PC-9 (cell line): ENCODE measurements at regions not wholly inside any gene's neighbourhood (a gene's known extent, or its start where the extent isn't known, plus 50 kb on each side); places are given as distances from the start of the nearest gene placed in this dataset.

ENCODE experiments used
- BruUV-seq: library from RNA; stranded (reverse); fragments of 400-500 nt; replicated peaks from 2 replicates; lab custom pipeline; 2021; lab: Mats Ljungman, UMichigan
- CTCF ChIA-PET: fragments of 300-600 bp; sonication (Branson Sonifier 250); formaldehyde crosslinking; loops from one replicate; lab custom pipeline; 2022; ENCODE audit warnings: antibody characterized with exemption; lab: Charles Lee
- POLR2A ChIA-PET: fragments of 300-600 bp; sonication (Branson Sonifier 250); formaldehyde crosslinking; loops from one replicate; lab custom pipeline; 2022; ENCODE audit warnings: antibody characterized with exemption; ENCODE audit not compliant: unreplicated experiment; lab: Charles Lee
- DNase-seq, 2 experiments: peaks; one replicate each; pipeline versions ENCODE4 v3.0.0 to v3.0.0-alpha.2; 2015 to 2022; ENCODE audit warnings: mixed read lengths in 1 of 2
- H2AFZ ChIP-seq: fragments of 200-600 bp; sonication (generic); 2 replicates; pipeline ENCODE4 v1.8.1; 2017; ENCODE audit warnings: antibody characterized with exemption
- H3F3A ChIP-seq: fragments of 200-600 bp; sonication (generic); 2 replicates; pipeline ENCODE4 v1.8.1; 2017; ENCODE audit warnings: antibody characterized with exemption, mild to moderate bottlenecking, low read depth; ENCODE audit not compliant: insufficient read depth
- H3K27ac ChIP-seq: fragments of 200-600 bp; sonication (generic); 2 replicates; pipeline ENCODE4 v1.6.1; 2016; ENCODE audit warnings: mixed run types
- H3K27me3 ChIP-seq: fragments of 200-600 bp; sonication (generic); 2 replicates; pipeline ENCODE4 v1.6.1; 2016; ENCODE audit warnings: low read depth, mixed run types; ENCODE audit not compliant: insufficient read depth
- H3K36me3 ChIP-seq: fragments of 200-600 bp; sonication (generic); 2 replicates; pipeline ENCODE4 v1.6.1; 2016; ENCODE audit warnings: low read depth, mixed run types
- H3K4me1 ChIP-seq: fragments of 200-600 bp; sonication (generic); replicated peaks from 2 replicates; pipeline ENCODE4 v1.6.1; 2016; ENCODE audit warnings: mixed run types; ENCODE audit not compliant: insufficient read depth
- H3K4me2 ChIP-seq: fragments of 200-600 bp; sonication (generic); 2 replicates; pipeline ENCODE4 v1.6.1; 2017; ENCODE audit warnings: mixed run types
- H3K4me3 ChIP-seq: fragments of 200-600 bp; sonication (generic); 2 replicates; pipeline ENCODE4 v1.6.1; 2016; ENCODE audit warnings: mixed run types
- H3K79me2 ChIP-seq: fragments of 200-600 bp; sonication (generic); 2 replicates; pipeline ENCODE4 v1.6.1; 2017; ENCODE audit warnings: low read depth, mixed run types
- H3K9me2 ChIP-seq: fragments of 200-600 bp; sonication (generic); 2 replicates; pipeline ENCODE4 v1.8.1; 2017; ENCODE audit warnings: mild to moderate bottlenecking; ENCODE audit not compliant: insufficient read depth
- H3K9me3 ChIP-seq: fragments of 200-600 bp; sonication (generic); 2 replicates; pipeline ENCODE4 v1.8.1; 2016; ENCODE audit warnings: low read depth; ENCODE audit not compliant: insufficient read depth
- H4K20me1 ChIP-seq: fragments of 200-600 bp; sonication (generic); 2 replicates; pipeline ENCODE4 v1.8.1; 2017; ENCODE audit not compliant: insufficient read depth
- CTCF ChIP-seq: fragments of 200-600 bp; sonication (generic); conservative IDR thresholded peaks from 2 replicates; pipeline ENCODE4 v1.6.1; 2017; ENCODE audit warnings: mixed run types, antibody characterized with exemption, mild to moderate bottlenecking, moderate library complexity
- EZH2 ChIP-seq: fragments of 200-600 bp; sonication (generic); IDR thresholded peaks from 2 replicates; pipeline ENCODE4 v1.8.0; 2017; ENCODE audit warnings: antibody characterized with exemption, low read depth
- intact Hi-C: fragments of 100-400 bp; cut with micrococcal nuclease; formaldehyde crosslinking; loops from one replicate; pipeline ENCODE4 v1.10.0; 2022; ENCODE audit not compliant: unreplicated experiment

GRCh38 chr3:99402755-99403154 is 235.6 kb upstream of the COL8A1 start:
- Histone ChIP-seq H3K27me3 (no peaks in the 10 kb centered on the region), H2AFZ (no peak overlapping the region), H3K79me2 (no peaks in the 10 kb centered on the region), H3K4me3 (no peak overlapping the region), H3K9me3 (peaks cover 15% of the 10 kb centered on the region), H3K9me2 (no peaks in the 10 kb centered on the region), H3K4me1 (no peaks in the 10 kb centered on the region), H3K27ac (no peak overlapping the region), H4K20me1 (no peaks in the 10 kb centered on the region), H3K36me3 (no peaks in the 10 kb centered on the region), H3K4me2 (no peak overlapping the region), H3F3A (no peaks in the 10 kb centered on the region)
- intact Hi-C loops: no loop called here
- no peak for DNase-seq
- POLR2A ChIA-PET: no interaction called here
- no TSS peak for BruUV-seq
- no peak for TF ChIP-seq EZH2
- TF ChIP-seq CTCF: no peak
- CTCF ChIA-PET: no interaction called here

- no peak for TF ChIP-seq CTCF
- no peak for TF ChIP-seq EZH2
- intact Hi-C loops: no loop called here
- H3F3A ChIP-seq: peaks cover 5% of the 10 kb centered on the region
- peaks cover 4% of the 10 kb centered on the region for H3K4me1 ChIP-seq
- no peak for DNase-seq
- ChIA-PET CTCF (no interaction called here), POLR2A (no interaction called here)
- no peaks in the 10 kb centered on the region for H3K36me3 ChIP-seq
- H3K27ac ChIP-seq: no peak overlapping the region
- no peaks in the 10 kb centered on the region for H3K9me2 ChIP-seq
- no peak overlapping the region for H3K4me2 ChIP-seq
- no peaks in the 10 kb centered on the region for H3K79me2 ChIP-seq
- BruUV-seq: no TSS peak
- no peaks in the 10 kb centered on the region for H4K20me1 ChIP-seq
- no peak overlapping the region for H2AFZ ChIP-seq
- no peaks in the 10 kb centered on the region for H3K27me3 ChIP-seq
- no peak overlapping the region for H3K4me3 ChIP-seq
- peaks cover 17% of the 10 kb centered on the region for H3K9me3 ChIP-seq
These were observed 238.0 kb upstream of the COL8A1 start for GRCh38 chr3:99400352-99400751.

- Histone ChIP-seq H3K36me3 (no peaks in the 10 kb centered on the region), H3K4me3 (no peak overlapping the region), H3K9me3 (peaks cover 17% of the 10 kb centered on the region), H3K9me2 (no peaks in the 10 kb centered on the region), H3K4me1 (peaks cover 10% of the 10 kb centered on the region), H3K27ac (no peak overlapping the region), H3K4me2 (no peak overlapping the region), H3F3A (peaks cover 11% of the 10 kb centered on the region), H3K79me2 (no peaks in the 10 kb centered on the region), H3K27me3 (no peaks in the 10 kb centered on the region), H4K20me1 (no peaks in the 10 kb centered on the region), H2AFZ (no peak overlapping the region)
- POLR2A ChIA-PET: no interaction called here
- no TSS peak for BruUV-seq
- TF ChIP-seq CTCF (no peak), EZH2 (no peak)
- CTCF ChIA-PET: no interaction called here
- intact Hi-C loops: loop anchor here (10.0 kb wide), 1 partner anchor 358 kb away; no protein-coding TSS in a partner anchor
- no peak for DNase-seq
These were observed 241.6 kb upstream of the COL8A1 start for GRCh38 chr3:99396651-99397275.
